ENCODE measurements at regions not wholly inside any gene's neighbourhood (a gene's known extent, or its start where the extent isn't known, plus 50 kb on each side); places are given as distances from the start of the nearest gene placed in this dataset.

DNA sequence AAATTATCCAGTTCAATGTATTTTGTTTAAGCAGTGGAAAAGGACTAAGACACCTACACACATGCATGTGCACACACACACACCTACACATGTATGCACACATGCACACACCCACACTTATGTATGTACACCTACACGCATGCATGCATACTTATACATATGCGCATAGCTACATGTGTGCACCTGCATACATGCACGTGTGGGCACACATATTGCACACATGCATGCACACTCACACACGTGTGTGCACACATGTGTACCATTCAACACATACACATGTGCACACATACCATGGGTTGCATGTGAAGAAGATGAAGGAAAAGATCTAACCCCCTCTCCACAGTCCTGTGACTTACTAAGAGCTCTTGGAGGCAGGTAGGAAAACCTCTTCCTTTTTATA lies 122.0 kb upstream of the MAFB start:
- H3K4me3 Mint-ChIP-seq (ENCODE audit: low read depth), result no peak overlapping the region

DNA sequence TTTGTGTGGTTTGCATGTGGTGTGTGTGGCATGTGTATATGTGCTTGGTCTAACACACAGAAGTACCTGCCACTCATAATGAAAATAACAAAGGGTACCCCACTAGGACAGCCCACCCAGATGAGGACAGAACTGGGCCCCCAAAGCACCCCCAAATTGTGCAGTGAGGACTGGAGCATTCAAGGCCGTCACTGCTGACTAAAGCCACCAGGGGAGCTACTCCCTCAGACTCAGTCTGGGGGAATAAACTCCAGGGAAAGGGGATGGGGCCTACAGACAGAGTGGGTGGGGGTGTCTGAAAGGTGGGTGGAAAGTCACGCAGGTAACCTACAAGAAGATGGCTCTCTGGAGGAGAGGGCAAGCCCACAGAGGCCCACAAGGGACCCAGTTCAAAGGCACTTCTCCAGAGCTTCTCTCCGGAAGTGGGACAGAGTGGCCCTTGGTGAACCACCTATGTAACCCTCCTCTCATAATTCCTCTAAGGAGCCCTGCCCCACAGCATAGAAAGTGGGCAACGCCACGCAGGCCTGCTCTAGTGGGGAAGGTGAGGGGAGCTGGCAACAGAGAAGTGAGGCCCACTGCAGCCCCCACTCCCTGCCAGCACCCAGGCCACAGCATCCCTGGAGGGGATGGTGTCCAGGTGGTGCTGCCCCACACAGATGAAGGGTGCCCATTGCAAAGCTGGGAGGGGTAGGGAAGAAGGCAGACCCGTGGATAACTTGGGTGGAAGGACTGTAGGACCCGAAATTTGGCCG lies 122.8 kb upstream of the MAFB start:
- DNase-seq (ENCODE audit: low spot score, unreplicated experiment), result no peak
- Mint-ChIP-seq H3K9me3 (ENCODE audit: low read depth) (no peaks in the 10 kb centered on the region), H3K36me3 (ENCODE audit: insufficient read depth) (no peaks in the 10 kb centered on the region), H3K4me3 (ENCODE audit: low read depth) (no peak overlapping the region), H3K4me1 (ENCODE audit: low read depth) (peaks cover 6% of the 10 kb centered on the region), H3K27me3 (peaks cover 29% of the 10 kb centered on the region), H3K27ac (no peak overlapping the region)
- TF ChIP-seq, protein P1, sequence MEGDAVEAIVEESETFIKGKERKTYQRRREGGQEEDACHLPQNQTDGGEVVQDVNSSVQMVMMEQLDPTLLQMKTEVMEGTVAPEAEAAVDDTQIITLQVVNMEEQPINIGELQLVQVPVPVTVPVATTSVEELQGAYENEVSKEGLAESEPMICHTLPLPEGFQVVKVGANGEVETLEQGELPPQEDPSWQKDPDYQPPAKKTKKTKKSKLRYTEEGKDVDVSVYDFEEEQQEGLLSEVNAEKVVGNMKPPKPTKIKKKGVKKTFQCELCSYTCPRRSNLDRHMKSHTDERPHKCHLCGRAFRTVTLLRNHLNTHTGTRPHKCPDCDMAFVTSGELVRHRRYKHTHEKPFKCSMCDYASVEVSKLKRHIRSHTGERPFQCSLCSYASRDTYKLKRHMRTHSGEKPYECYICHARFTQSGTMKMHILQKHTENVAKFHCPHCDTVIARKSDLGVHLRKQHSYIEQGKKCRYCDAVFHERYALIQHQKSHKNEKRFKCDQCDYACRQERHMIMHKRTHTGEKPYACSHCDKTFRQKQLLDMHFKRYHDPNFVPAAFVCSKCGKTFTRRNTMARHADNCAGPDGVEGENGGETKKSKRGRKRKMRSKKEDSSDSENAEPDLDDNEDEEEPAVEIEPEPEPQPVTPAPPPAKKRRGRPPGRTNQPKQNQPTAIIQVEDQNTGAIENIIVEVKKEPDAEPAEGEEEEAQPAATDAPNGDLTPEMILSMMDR (IDR thresholded peaks at IDR 0.05; ENCODE audit: unreplicated experiment), result peak; percentile 31

More for the DNA sequence above, 122.0 kb upstream of the MAFB start:
- Mint-ChIP-seq H3K4me1 (ENCODE audit: low read depth) (peaks cover 8% of the 10 kb centered on the region), H3K9me3 (ENCODE audit: low read depth) (no peaks in the 10 kb centered on the region), H3K27me3 (peaks cover 24% of the 10 kb centered on the region), H3K27ac (peak overlapping the region; percentile 17), H3K36me3 (ENCODE audit: insufficient read depth) (no peaks in the 10 kb centered on the region)
- TF ChIP-seq, protein P1 (IDR thresholded peaks at IDR 0.05; ENCODE audit: unreplicated experiment), result no peak
- no peak for DNase-seq (ENCODE audit: low spot score, unreplicated experiment)

- H3K36me3 Mint-ChIP-seq (ENCODE audit: insufficient read depth), result no peaks in the 10 kb centered on the region
- H3K9me3 Mint-ChIP-seq (ENCODE audit: low read depth), result no peaks in the 10 kb centered on the region
- H3K27me3 Mint-ChIP-seq, result peaks cover 26% of the 10 kb centered on the region
- H3K4me1 Mint-ChIP-seq (ENCODE audit: low read depth), result no peaks in the 10 kb centered on the region
- H3K27ac Mint-ChIP-seq, result peak overlapping the region; percentile 85
- no peak overlapping the region for H3K4me3 Mint-ChIP-seq (ENCODE audit: low read depth)
- no peak for DNase-seq (ENCODE audit: low spot score, unreplicated experiment)
- TF ChIP-seq, protein P1 (IDR thresholded peaks at IDR 0.05; ENCODE audit: unreplicated experiment), result no peak
These were observed 123.4 kb upstream of the MAFB start for GRCh38 chr20:40812415-40812925.

GRCh38 chr20:40813029-40813431 lies 124.0 kb upstream of the MAFB start:
- TF ChIP-seq, protein P1 (IDR thresholded peaks at IDR 0.05; ENCODE audit: unreplicated experiment), result no peak
- Mint-ChIP-seq H3K36me3 (ENCODE audit: insufficient read depth) (no peaks in the 10 kb centered on the region), H3K4me1 (ENCODE audit: low read depth) (no peaks in the 10 kb centered on the region), H3K4me3 (ENCODE audit: low read depth) (no peak overlapping the region), H3K27me3 (peaks cover 25% of the 10 kb centered on the region), H3K27ac (no peak overlapping the region), H3K9me3 (ENCODE audit: low read depth) (no peaks in the 10 kb centered on the region)
- no peak for DNase-seq (ENCODE audit: low spot score, unreplicated experiment)

GRCh38 chr20:40813708-40814630 lies 124.9 kb upstream of the MAFB start:
- H3K9me3 Mint-ChIP-seq (ENCODE audit: low read depth), result no peaks in the 10 kb centered on the region
- no peak overlapping the region for H3K27ac Mint-ChIP-seq
- peaks cover 22% of the 10 kb centered on the region for H3K27me3 Mint-ChIP-seq
- TF ChIP-seq, protein P1 (IDR thresholded peaks at IDR 0.05; ENCODE audit: unreplicated experiment), result no peak
- no peak for DNase-seq (ENCODE audit: low spot score, unreplicated experiment)
- no peak overlapping the region for H3K4me3 Mint-ChIP-seq (ENCODE audit: low read depth)
- H3K4me1 Mint-ChIP-seq (ENCODE audit: low read depth), result no peaks in the 10 kb centered on the region
- no peaks in the 10 kb centered on the region for H3K36me3 Mint-ChIP-seq (ENCODE audit: insufficient read depth)
